HUES64 (cell line): ENCODE measurements at regions not wholly inside any gene's neighbourhood (a gene's known extent, or its start where the extent isn't known, plus 50 kb on each side); places are given as distances from the start of the nearest gene placed in this dataset.
"Not testable (repeated sequence)": the region's sequence is repeated elsewhere in the genome, so short reads cannot be mapped to it uniquely, and the experiment has no call there.

Experiments
- H3K27ac ChIP-seq: 2 replicates; pipeline ENCODE4 v1.7.0; 2013; ENCODE audit warnings: low read depth, low read length, inconsistent platforms
- H3K27me3 ChIP-seq: 2 replicates; pipeline ENCODE4 v1.6.1; 2013; ENCODE audit warnings: mild to moderate bottlenecking, low read length; ENCODE audit not compliant: insufficient read depth
- H3K36me3 ChIP-seq: 2 replicates; pipeline ENCODE4 v1.6.1; 2013; ENCODE audit warnings: mild to moderate bottlenecking, low read length; ENCODE audit not compliant: insufficient read depth
- H3K4me1 ChIP-seq: 2 replicates; pipeline ENCODE4 v1.6.1; 2013; ENCODE audit warnings: mild to moderate bottlenecking, low read length, moderate library complexity; ENCODE audit not compliant: insufficient read depth
- H3K4me3 ChIP-seq: 2 replicates; pipeline ENCODE4 v1.5.1; 2013; ENCODE audit warnings: mild to moderate bottlenecking, low read length, moderate library complexity
- H3K9ac ChIP-seq: 2 replicates; pipeline ENCODE4 v1.6.1; 2013; ENCODE audit warnings: mild to moderate bottlenecking, low read depth, low read length
- H3K9me3 ChIP-seq: 2 replicates; pipeline ENCODE4 v1.6.1; 2013; ENCODE audit warnings: low read depth, low read length; ENCODE audit not compliant: insufficient read depth
- WGBS: fragments of 150-250, 120-280 bp; methylation state at CpG from one replicate; pipeline ENCODE4 v1.1.7; 2013; ENCODE audit warnings: missing lambda C conversion rate; 5-methylcytosine and 5-hydroxymethylcytosine counted together

DNA sequence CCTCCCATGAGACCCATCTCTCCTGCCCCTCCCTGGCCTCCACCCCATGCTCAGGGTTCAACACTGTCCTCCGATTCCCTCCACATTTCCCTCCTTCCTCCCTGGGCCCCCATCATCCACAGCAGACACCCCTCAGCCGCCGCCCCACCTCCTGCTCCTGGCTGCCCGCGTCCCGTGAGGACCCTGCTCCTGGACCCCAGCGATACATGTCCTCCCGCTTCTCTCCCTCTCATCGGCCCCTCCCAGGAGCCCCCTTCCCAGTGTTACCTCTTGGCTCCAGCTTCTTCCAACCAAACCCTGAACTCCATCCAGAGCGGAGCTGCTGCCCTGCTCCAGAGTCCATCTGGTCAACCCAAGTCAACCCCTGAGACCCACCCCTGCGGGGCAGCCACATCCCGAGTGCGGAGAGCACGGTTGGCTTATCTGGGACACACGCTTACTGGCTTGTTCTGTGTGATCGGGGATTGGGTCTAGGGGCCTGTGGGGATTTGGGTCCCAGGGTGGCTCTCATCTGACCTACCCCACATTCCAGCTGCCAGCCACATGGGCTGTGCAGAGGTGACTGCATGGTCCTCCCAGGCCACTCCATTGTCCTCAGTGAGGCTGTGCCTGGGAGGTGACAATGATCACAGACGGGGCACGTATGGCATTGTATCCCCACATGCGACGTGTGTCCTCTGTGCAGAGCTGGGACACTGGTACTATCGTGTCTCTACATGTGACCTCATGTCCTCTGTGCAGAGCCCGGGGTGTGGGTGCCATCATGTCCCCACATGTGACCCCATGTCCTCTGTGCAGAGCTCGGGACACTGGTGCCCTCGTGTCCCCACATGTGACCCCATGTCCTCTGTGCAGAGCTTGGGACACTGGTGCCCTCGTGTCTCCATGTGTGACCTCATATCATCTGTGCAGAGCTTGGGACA is 333.6 kb downstream of the ADGRD1 start:
- WGBS = 92% methylated on average over 19 of the region's 25 CpGs
- H3K4me1 ChIP-seq = no peaks in the 10 kb centered on the region
- H3K9me3 ChIP-seq = no peaks in the 10 kb centered on the region
- H3K4me3 ChIP-seq = no peak overlapping the region
- H3K27me3 ChIP-seq = no peaks in the 10 kb centered on the region
- no peaks in the 10 kb centered on the region for H3K36me3 ChIP-seq
- no peak overlapping the region for H3K27ac ChIP-seq
- no peak overlapping the region for H3K9ac ChIP-seq

DNA sequence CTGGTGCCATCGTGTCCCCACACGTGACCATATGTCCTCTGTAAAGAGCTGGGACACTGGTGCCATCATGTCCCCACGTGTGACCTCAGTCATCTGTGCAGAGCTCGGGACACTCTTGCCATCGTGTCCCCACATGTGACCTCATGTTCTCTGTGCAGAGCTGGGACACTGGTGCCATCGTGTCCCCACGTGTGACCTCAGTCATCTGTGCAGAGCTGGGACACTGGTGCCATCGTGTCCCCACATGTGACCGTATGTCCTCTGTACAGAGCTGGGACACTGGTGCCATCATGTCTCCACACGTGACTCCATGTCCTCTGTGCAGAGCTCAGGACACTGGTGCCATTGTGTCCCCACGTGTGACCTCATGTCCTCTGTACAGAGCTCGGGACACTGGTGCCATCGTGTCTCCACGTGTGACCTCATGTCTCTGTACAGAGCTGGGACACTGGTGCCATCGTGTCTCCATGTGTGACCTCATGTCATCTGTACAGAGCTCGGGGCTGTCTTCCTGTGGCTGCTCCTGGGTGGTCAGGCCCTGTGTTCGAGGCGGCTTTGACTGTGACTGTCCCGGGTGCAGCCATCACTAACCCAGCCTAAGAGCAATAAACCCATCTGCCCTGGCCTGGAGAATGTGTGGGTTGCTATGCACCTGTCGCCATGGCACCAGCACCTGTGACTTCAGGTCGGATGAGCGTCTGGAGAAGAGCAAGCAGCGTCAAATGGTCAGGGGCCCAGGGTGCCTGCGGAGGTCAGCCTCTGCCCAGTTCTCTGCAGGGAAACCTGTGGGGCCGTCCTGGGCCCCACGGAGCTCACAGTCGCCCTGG is 334.4 kb downstream of the ADGRD1 start:
- WGBS = 93% methylated on average over 24 of the region's 27 CpGs

DNA sequence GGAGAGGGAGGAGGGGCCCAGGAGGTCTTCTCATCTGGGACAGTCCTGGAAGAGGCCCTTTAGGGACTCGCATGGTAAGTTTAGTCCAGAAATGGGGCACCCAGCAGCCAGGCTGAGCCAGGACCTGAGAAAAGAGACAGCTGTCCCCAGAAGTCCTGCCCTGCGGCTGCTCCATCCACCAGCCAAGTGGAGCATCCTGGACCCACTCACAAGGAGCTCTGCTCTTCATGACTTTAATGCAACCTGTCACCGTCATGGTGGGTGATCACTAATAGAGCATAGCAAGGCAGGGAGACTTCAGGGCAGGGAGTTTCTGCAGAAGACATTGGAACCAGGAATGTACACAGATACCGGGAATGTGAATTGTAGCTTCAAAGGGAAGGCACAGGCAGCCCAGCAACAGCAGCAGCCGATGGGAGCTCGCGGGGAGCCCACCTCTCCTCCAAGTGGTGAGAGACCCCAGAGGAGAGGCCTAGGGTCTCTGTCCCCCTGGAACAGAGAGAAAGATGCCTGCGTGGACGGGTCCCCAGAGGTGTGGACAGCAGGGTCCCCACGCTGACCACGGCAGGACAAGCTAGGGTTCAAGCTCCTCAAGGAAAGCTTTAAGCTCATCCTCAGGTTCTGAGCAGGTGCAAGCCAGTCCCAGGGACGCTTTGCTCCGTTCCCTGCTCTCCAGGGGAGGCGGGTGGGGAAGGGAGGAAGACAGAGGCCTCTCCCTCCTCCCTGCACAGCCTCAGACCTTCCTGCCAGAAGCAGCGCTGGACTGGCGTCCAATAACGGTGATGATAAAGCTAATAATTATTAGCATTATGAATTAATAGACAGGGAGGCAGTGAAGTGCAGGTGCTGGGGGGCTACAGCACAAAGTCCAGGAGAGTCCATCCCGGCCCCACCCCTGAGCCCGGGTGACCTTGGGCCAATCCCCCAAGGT is 335.3 kb downstream of the ADGRD1 start:
- not testable (repeated sequence) for H3K9ac ChIP-seq, H3K4me3 ChIP-seq, H3K9me3 ChIP-seq, H3K4me1 ChIP-seq, H3K27me3 ChIP-seq, H3K36me3 ChIP-seq, H3K27ac ChIP-seq
- 91% methylated on average over 16 of the region's 19 CpGs for WGBS

More for the DNA sequence above, 334.4 kb downstream of the ADGRD1 start:
- Histone ChIP-seq H3K27ac (no peak overlapping the region), H3K4me3 (no peak overlapping the region), H3K27me3 (no peaks in the 10 kb centered on the region), H3K9ac (no peak overlapping the region), H3K4me1 (no peaks in the 10 kb centered on the region), H3K36me3 (no peaks in the 10 kb centered on the region), H3K9me3 (no peaks in the 10 kb centered on the region)

DNA sequence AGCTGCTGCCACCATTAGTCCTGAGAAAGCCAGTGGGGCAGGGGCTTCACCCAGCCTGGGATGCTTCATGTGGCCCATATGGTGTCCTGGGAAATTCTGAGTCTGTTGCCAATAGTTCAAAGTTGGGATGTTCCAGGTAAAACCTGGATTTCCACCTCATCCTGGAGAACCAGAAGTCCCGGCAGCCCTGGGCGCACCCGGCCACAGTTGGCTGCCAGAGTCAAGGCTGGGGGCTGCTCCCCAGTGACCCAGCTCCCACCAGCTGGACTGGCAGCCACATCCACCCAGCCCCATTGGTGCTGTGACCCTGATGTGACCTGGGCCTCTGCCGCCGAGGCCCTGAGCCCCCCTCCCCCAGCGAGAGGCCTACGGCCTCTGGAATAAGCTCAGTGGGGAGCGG is 336.1 kb downstream of the ADGRD1 start:
- H3K36me3 ChIP-seq, H3K4me1 ChIP-seq, H3K9me3 ChIP-seq, H3K4me3 ChIP-seq, H3K9ac ChIP-seq, H3K27ac ChIP-seq, H3K27me3 ChIP-seq: not testable (repeated sequence)
- WGBS = 92% methylated on average over 3 of the region's 8 CpGs

DNA sequence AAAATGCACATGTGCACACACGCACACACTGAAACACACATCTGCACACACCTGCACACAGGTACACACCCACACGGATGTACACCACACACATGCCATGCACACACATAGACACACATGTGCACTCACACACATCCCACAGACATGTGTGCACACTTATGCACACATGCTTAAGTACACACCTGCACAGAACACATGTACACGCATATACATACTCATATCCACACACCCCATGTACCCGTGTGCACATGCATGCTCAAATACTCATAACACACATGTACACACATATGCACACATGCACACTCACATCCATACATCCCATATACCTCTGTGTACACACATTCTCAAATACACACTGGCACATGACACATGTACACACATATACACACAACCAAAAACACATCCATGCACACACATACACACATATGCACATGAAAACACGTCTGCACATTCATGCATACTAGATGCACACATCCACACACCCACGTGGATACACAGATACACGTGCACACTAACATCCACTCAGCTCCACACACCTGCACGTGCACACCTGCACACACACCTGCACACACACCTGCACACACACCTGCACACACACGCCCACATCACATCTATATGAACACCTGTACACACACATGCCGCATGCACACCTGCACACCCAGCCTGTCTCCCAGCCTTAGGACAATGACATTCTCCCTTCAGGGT is 336.7 kb downstream of the ADGRD1 start:
- 82% methylated on average over 10 of the region's 10 CpGs for WGBS
- Histone ChIP-seq H3K9me3 (no peaks in the 10 kb centered on the region), H3K4me3 (no peak overlapping the region), H3K36me3 (no peaks in the 10 kb centered on the region), H3K4me1 (no peaks in the 10 kb centered on the region), H3K9ac (no peak overlapping the region), H3K27me3 (no peaks in the 10 kb centered on the region), H3K27ac (no peak overlapping the region)

DNA sequence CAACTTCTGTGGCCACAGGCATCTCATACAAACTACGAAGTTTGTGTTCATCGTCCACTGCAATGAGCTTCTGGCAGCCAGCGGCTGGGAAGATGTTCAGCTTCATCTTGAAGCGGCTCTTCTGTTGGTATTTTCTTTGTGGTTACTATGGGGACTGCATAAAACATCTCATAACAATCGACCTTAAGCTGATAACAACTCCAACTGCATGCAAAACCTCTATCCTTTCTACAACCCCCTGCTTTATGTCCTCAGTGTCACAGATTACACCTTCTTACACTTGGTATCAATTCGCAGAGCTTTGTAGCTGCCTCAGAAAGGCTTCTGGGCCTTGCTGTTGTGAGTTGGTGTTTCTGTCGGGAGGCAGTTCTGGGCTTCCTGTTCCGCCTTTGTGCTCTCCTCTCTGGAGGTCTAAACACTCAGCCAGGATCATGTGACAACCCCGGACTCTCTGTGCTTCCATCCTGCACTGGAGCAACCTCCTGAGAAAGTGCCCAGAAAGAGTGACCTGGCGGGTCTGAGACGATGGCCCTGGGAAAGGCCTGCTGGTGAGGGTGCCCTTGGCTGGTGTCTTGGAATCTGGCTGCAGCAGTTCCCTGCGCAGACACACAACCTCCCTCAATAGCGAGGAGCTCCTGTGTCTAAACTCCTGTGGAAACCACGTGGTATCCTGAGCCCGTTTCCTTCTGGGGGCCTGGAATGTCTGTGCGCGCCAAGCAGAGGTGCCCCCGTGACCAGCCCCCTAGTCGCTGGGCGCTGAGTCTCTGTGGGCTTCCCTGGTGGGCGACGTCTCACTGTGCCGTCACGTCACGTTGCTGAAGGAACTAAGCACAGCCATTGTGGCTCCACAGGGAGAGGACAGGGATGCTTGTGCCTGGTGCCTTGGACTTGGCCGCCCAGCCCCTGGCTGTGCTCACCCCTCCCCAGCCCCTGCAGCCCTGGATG is 339.6 kb downstream of the ADGRD1 start:
- not testable (repeated sequence) for H3K36me3 ChIP-seq, H3K9ac ChIP-seq, H3K4me1 ChIP-seq, H3K9me3 ChIP-seq, H3K27ac ChIP-seq, H3K4me3 ChIP-seq, H3K27me3 ChIP-seq
- 91% methylated on average over 25 of the region's 26 CpGs for WGBS

DNA sequence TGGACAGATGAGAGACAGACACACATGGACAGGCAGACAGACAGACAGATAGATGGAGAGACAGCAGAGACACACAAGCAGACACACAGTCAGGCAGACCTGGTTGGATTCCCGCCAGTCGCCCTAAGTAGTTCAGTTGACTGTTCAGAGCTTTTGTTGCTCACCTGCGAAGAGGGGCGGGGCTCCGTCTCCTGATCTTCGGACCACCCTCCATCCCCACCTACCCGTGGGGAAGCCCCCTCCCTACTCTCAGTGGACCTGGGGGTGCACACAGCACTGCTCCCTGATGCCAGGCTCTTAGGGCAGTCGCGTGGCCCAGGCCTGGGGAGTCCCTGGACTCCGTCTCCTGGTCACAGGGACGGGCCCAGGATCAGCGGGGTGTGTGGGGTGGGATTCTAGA is 341.0 kb downstream of the ADGRD1 start:
- not testable (repeated sequence) for H3K9me3 ChIP-seq, H3K4me1 ChIP-seq, H3K36me3 ChIP-seq, H3K27me3 ChIP-seq, H3K4me3 ChIP-seq, H3K9ac ChIP-seq, H3K27ac ChIP-seq
- 93% methylated on average over 12 of the region's 12 CpGs for WGBS

DNA sequence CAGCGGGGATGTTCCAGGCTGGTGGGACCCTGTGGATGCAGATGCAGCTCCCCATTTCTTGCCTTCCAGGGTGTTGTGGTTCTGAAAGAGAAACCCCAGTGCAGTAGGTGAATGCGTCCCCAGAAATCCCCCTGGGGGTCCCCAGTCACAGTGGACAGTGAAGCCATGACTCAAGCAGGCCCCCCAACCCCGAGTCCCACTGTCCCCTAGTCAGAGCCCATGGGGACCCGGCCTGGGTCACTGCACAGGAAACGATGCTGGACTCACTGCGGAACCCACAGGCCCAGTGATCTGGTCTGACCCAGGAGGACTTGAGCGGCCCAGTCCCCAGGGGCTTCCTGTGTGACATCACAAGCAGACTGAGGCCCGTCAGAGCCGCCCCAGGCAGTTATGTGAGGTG is 341.4 kb downstream of the ADGRD1 start:
- not testable (repeated sequence) for H3K9ac ChIP-seq, H3K36me3 ChIP-seq, H3K4me3 ChIP-seq, H3K9me3 ChIP-seq, H3K27ac ChIP-seq, H3K4me1 ChIP-seq, H3K27me3 ChIP-seq
- 92% methylated on average over 2 of the region's 9 CpGs for WGBS

DNA sequence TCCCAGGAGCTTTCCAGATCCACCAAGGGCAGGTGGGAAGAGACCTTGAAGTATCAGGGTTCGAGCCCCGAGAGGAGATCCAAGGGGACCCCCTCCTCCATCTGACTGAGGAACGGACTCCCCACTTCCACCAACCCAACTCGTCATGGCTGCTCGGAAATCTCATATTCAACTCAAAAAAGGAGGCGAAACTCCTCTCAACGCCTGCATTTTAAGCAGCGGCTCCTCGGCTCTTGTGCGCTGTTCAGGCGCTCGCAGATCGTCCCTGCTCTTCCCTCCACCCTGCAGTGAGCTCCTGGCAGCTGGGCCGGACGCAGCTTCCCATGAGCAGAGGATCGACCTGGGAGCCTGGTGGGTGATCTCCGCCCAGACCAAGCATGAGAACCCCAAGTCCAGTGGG is 341.9 kb downstream of the ADGRD1 start:
- not testable (repeated sequence) for H3K27ac ChIP-seq, H3K27me3 ChIP-seq, H3K9me3 ChIP-seq, H3K4me3 ChIP-seq, H3K36me3 ChIP-seq, H3K9ac ChIP-seq, H3K4me1 ChIP-seq
- WGBS = 91% methylated on average over 12 of the region's 17 CpGs

DNA sequence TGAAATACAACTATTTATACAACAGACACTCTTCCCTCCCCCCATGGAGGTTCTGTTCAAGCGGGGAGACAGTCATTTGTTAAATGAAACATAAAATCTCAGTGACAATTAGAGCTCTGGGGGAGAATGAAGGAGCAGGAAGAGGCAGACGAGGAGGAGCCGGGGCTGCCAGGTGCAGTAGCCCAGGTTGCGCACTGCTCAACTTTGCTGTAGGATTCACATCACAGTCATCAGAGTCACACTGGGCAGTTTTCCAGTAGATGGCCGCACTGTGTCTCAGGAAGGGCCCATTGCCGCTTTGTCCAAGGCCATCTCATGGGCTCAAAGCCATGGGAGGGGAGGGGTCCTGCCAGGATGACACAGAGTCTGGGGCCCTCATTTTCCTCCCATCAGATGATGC is 342.4 kb downstream of the ADGRD1 start:
- not testable (repeated sequence) for H3K36me3 ChIP-seq, H3K27me3 ChIP-seq, H3K4me1 ChIP-seq, H3K9me3 ChIP-seq, H3K9ac ChIP-seq, H3K27ac ChIP-seq, H3K4me3 ChIP-seq
- whole genome bisulfite sequencing = 97% methylated on average over 4 of the region's 6 CpGs
